ENCODE measurements at regions not wholly inside any gene's neighbourhood (a gene's known extent, or its start where the extent isn't known, plus 50 kb on each side); places are given as distances from the start of the nearest gene placed in this dataset.

DNA sequence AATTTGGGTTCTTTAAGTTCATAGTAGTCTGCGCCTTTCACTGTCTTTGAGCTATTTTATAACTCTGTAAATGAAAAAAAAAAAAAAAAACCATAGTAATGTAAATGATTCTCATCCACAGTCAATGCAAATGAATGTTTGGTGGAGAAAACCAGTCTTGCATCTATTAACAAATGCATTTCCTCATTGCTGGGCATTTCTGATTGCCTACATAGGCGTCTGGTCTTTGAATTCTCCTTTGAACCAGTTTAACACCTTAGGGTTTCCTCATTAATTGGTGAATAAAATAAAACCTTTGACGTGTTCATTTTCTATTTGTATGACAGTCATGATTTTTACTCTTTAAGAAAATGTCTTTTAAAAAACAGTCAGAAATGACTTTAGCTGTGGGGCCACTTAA, 114.8 kb downstream of the C12orf75 start:
- TF ChIP-seq, protein P1, sequence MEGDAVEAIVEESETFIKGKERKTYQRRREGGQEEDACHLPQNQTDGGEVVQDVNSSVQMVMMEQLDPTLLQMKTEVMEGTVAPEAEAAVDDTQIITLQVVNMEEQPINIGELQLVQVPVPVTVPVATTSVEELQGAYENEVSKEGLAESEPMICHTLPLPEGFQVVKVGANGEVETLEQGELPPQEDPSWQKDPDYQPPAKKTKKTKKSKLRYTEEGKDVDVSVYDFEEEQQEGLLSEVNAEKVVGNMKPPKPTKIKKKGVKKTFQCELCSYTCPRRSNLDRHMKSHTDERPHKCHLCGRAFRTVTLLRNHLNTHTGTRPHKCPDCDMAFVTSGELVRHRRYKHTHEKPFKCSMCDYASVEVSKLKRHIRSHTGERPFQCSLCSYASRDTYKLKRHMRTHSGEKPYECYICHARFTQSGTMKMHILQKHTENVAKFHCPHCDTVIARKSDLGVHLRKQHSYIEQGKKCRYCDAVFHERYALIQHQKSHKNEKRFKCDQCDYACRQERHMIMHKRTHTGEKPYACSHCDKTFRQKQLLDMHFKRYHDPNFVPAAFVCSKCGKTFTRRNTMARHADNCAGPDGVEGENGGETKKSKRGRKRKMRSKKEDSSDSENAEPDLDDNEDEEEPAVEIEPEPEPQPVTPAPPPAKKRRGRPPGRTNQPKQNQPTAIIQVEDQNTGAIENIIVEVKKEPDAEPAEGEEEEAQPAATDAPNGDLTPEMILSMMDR (IDR thresholded peaks at IDR 0.05) = no peak
- TF ChIP-seq POLR2A (IDR thresholded peaks at IDR 0.05) (no peak), POLR2AphosphoS5 (IDR thresholded peaks at IDR 0.05) (no peak), EP300 (IDR thresholded peaks at IDR 0.05) (no peak)
